Muscle of arm (tissue), 1 donor: ENCODE measurements at regions not wholly inside any gene's neighbourhood (a gene's known extent, or its start where the extent isn't known, plus 50 kb on each side); places are given as distances from the start of the nearest gene placed in this dataset.

Experiments used
- DNase-seq: peaks from one replicate; pipeline ENCODE4 v3.0.0-alpha.2; 2013

GRCh38 chrX:145630806-145631435, 186.7 kb upstream of the SLITRK2 start:
- no peak for DNase-seq

- no peak for DNase-seq
Observed at GRCh38 chrX:145631461-145631951, 186.1 kb upstream of the SLITRK2 start.

GRCh38 chrX:145654486-145654885, 163.1 kb upstream of the SLITRK2 start:
- DNase-seq: no peak

- DNase-seq: no peak
Observed at GRCh38 chrX:145673841-145674240, 143.8 kb upstream of the SLITRK2 start.

- no peak for DNase-seq
Observed at GRCh38 chrX:145677109-145677817, 140.4 kb upstream of the SLITRK2 start.

GRCh38 chrX:145682518-145683298, 134.9 kb upstream of the SLITRK2 start:
- DNase-seq: no peak

- DNase-seq: no peak
Observed at GRCh38 chrX:145687146-145687545, 130.5 kb upstream of the SLITRK2 start.

- no peak for DNase-seq
Observed at GRCh38 chrX:145687707-145688106, 129.9 kb upstream of the SLITRK2 start.

- no peak for DNase-seq
Observed at GRCh38 chrX:145694048-145694447, 123.6 kb upstream of the SLITRK2 start.

- DNase-seq: no peak
Observed at GRCh38 chrX:145715641-145716138, 101.9 kb upstream of the SLITRK2 start.

- no peak for DNase-seq
Observed at GRCh38 chrX:145716226-145716625, 101.4 kb upstream of the SLITRK2 start.

GRCh38 chrX:145727476-145727875, 90.2 kb upstream of the SLITRK2 start:
- no peak for DNase-seq

- DNase-seq: no peak
Observed at GRCh38 chrX:145729635-145730034, 88.0 kb upstream of the SLITRK2 start.

- DNase-seq: no peak
Observed at GRCh38 chrX:145735036-145735435, 82.6 kb upstream of the SLITRK2 start.

GRCh38 chrX:145751943-145752342, 65.7 kb upstream of the SLITRK2 start:
- no peak for DNase-seq
